GM21737 (cell line): ENCODE measurements at regions not wholly inside any gene's neighbourhood (a gene's known extent, or its start where the extent isn't known, plus 50 kb on each side); places are given as distances from the start of the nearest gene placed in this dataset.

Source experiments
- ATAC-seq: cut with Tn5 transposase; IDR thresholded peaks from one replicate; pipeline ENCODE4 v1.9.1; 2021; ENCODE audit warnings: mild to moderate bottlenecking, moderate library complexity; ENCODE audit not compliant: unreplicated experiment

- no peak for ATAC-seq
These were observed 55.4 kb upstream of the SCEL start for GRCh38 chr13:77480066-77480465.

GRCh38 chr13:77479326-77479725 lies 56.2 kb upstream of the SCEL start:
- no peak for ATAC-seq

GRCh38 chr13:77477299-77477848 lies 58.1 kb upstream of the SCEL start:
- no peak for ATAC-seq

GRCh38 chr13:77476456-77476855 lies 59.0 kb upstream of the SCEL start:
- no peak for ATAC-seq

GRCh38 chr13:77475345-77476084 lies 60.0 kb upstream of the SCEL start:
- no peak for ATAC-seq

- ATAC-seq, result no peak
These were observed 64.5 kb upstream of the SCEL start for GRCh38 chr13:77470986-77471385.

- no peak for ATAC-seq
These were observed 68.6 kb upstream of the SCEL start for GRCh38 chr13:77466753-77467422.

- no peak for ATAC-seq
These were observed 69.8 kb upstream of the SCEL start for GRCh38 chr13:77465603-77466195.

GRCh38 chr13:77460195-77460594 lies 75.3 kb upstream of the SCEL start:
- ATAC-seq, result peak; percentile 87

GRCh38 chr13:77459592-77459991 lies 75.9 kb upstream of the SCEL start:
- no peak for ATAC-seq

- ATAC-seq, result no peak
These were observed 76.8 kb upstream of the SCEL start for GRCh38 chr13:77458736-77459135.

- no peak for ATAC-seq
These were observed 77.5 kb upstream of the SCEL start for GRCh38 chr13:77457966-77458365.

- no peak for ATAC-seq
These were observed 79.2 kb upstream of the SCEL start for GRCh38 chr13:77456271-77456670.

GRCh38 chr13:77449265-77449664 lies 86.2 kb upstream of the SCEL start:
- ATAC-seq, result no peak

GRCh38 chr13:77448689-77449088 lies 86.8 kb upstream of the SCEL start:
- no peak for ATAC-seq

GRCh38 chr13:77443511-77443910 lies 92.0 kb upstream of the SCEL start:
- ATAC-seq, result no peak

- ATAC-seq, result no peak
These were observed 98.2 kb upstream of the SCEL start for GRCh38 chr13:77437267-77437666.

- no peak for ATAC-seq
These were observed 101.2 kb upstream of the SCEL start for GRCh38 chr13:77434289-77434688.

GRCh38 chr13:77431449-77431848 lies 104.1 kb upstream of the SCEL start:
- ATAC-seq, result no peak

- peak; percentile 38 for ATAC-seq
These were observed 103.6 kb upstream of the MYCBP2 start for GRCh38 chr13:77430377-77430951.

GRCh38 chr13:77429320-77430142 lies 102.6 kb upstream of the MYCBP2 start:
- peak; percentile 68 for ATAC-seq
